HG03565 (cell line): ENCODE measurements at regions not wholly inside any gene's neighbourhood (a gene's known extent, or its start where the extent isn't known, plus 50 kb on each side); places are given as distances from the start of the nearest gene placed in this dataset.
"Not testable (repeated sequence)": the region's sequence is repeated elsewhere in the genome, so short reads cannot be mapped to it uniquely, and the experiment has no call there.

Experiments used
- ATAC-seq: cut with Tn5 transposase; IDR thresholded peaks from one replicate; pipeline ENCODE4 v1.9.1; 2021; ENCODE audit warnings: mild to moderate bottlenecking, moderate library complexity; ENCODE audit not compliant: unreplicated experiment

GRCh38 chr5:93235761-93236160 lies 345.3 kb downstream of the NR2F1-AS1 start:
- no peak for ATAC-seq

- no peak for ATAC-seq
Measured at GRCh38 chr5:93226202-93226735, 354.8 kb downstream of the NR2F1-AS1 start.

- ATAC-seq, result no peak
Measured at GRCh38 chr5:93225748-93226147, 355.3 kb downstream of the NR2F1-AS1 start.

GRCh38 chr5:93224624-93225023 lies 356.4 kb downstream of the NR2F1-AS1 start:
- ATAC-seq, result no peak

- ATAC-seq, result no peak
Measured at GRCh38 chr5:93221773-93222172, 359.2 kb downstream of the NR2F1-AS1 start.

- ATAC-seq, result no peak
Measured at GRCh38 chr5:93220431-93220830, 360.6 kb downstream of the NR2F1-AS1 start.

GRCh38 chr5:93219641-93220145 lies 361.3 kb downstream of the NR2F1-AS1 start:
- no peak for ATAC-seq

GRCh38 chr5:93213111-93213794 lies 367.8 kb downstream of the NR2F1-AS1 start:
- not testable (repeated sequence) for ATAC-seq

GRCh38 chr5:93209476-93209875 lies 371.5 kb downstream of the NR2F1-AS1 start:
- ATAC-seq, result no peak

GRCh38 chr5:93208141-93208751 lies 372.8 kb downstream of the NR2F1-AS1 start:
- no peak for ATAC-seq

- no peak for ATAC-seq
Measured at GRCh38 chr5:93206203-93206602, 374.8 kb downstream of the NR2F1-AS1 start.

GRCh38 chr5:93201061-93201460 lies 380.0 kb downstream of the NR2F1-AS1 start:
- ATAC-seq, result no peak

GRCh38 chr5:93196986-93197385 lies 384.0 kb downstream of the NR2F1-AS1 start:
- no peak for ATAC-seq

GRCh38 chr5:93193431-93194347 lies 387.3 kb downstream of the NR2F1-AS1 start:
- no peak for ATAC-seq

GRCh38 chr5:93192683-93193082 lies 388.3 kb downstream of the NR2F1-AS1 start:
- no peak for ATAC-seq

- no peak for ATAC-seq
Measured at GRCh38 chr5:93192087-93192486, 388.9 kb downstream of the NR2F1-AS1 start.

GRCh38 chr5:93191035-93191817 lies 389.8 kb downstream of the NR2F1-AS1 start:
- no peak for ATAC-seq

- ATAC-seq, result no peak
Measured at GRCh38 chr5:93189707-93190120, 391.3 kb downstream of the NR2F1-AS1 start.

GRCh38 chr5:93188876-93189485 lies 392.0 kb downstream of the NR2F1-AS1 start:
- no peak for ATAC-seq
